Renal cortex interstitium (tissue), 11 donors: ENCODE measurements at regions not wholly inside any gene's neighbourhood (a gene's known extent, or its start where the extent isn't known, plus 50 kb on each side); places are given as distances from the start of the nearest gene placed in this dataset.

ENCODE experiments used
- DNase-seq, 11 donors: peaks; one replicate each; pipeline ENCODE4 v3.0.0-alpha.2; 2013; ENCODE audit warnings: low read depth in 9 of 11, low spot score in 4 of 11; ENCODE audit errors: extremely low read depth in 1 of 11

- no peak for DNase-seq
Measured at GRCh38 chr3:197432384-197433127, 123.2 kb downstream of the BDH1 start.

GRCh38 chr3:197431346-197431910 lies 124.3 kb downstream of the BDH1 start:
- DNase-seq = no peak

- DNase-seq = no peak
Measured at GRCh38 chr3:197430934-197431333, 124.8 kb downstream of the BDH1 start.

GRCh38 chr3:197430502-197430901 lies 125.3 kb downstream of the BDH1 start:
- DNase-seq = no peak

- no peak for DNase-seq
Measured at GRCh38 chr3:197428952-197429351, 126.8 kb downstream of the BDH1 start.

GRCh38 chr3:197428117-197428801 lies 127.5 kb downstream of the BDH1 start:
- DNase-seq = no peak

GRCh38 chr3:197427021-197427420 lies 128.6 kb upstream of the DLG1 start:
- no peak for DNase-seq

GRCh38 chr3:197426121-197426566 lies 127.7 kb upstream of the DLG1 start:
- no peak for DNase-seq

GRCh38 chr3:197425485-197426120 lies 127.2 kb upstream of the DLG1 start:
- no peak for DNase-seq

- no peak for DNase-seq
Measured at GRCh38 chr3:197424674-197425484, 126.5 kb upstream of the DLG1 start.

- no peak for DNase-seq
Measured at GRCh38 chr3:197424266-197424665, 125.9 kb upstream of the DLG1 start.

- no peak for DNase-seq
Measured at GRCh38 chr3:197423376-197423775, 125.0 kb upstream of the DLG1 start.

GRCh38 chr3:197422506-197422905 lies 124.1 kb upstream of the DLG1 start:
- no peak for DNase-seq

- DNase-seq = no peak
Measured at GRCh38 chr3:197421021-197421420, 122.6 kb upstream of the DLG1 start.

GRCh38 chr3:197420566-197420965 lies 122.2 kb upstream of the DLG1 start:
- DNase-seq = no peak

- DNase-seq = no peak
Measured at GRCh38 chr3:197420115-197420514, 121.7 kb upstream of the DLG1 start.

- no peak for DNase-seq
Measured at GRCh38 chr3:197419696-197420095, 121.3 kb upstream of the DLG1 start.

- DNase-seq = no peak
Measured at GRCh38 chr3:197417911-197418618, 119.7 kb upstream of the DLG1 start.

- DNase-seq = no peak
Measured at GRCh38 chr3:197417441-197417840, 119.0 kb upstream of the DLG1 start.
